LoVo (cell line): ENCODE measurements at regions not wholly inside any gene's neighbourhood (a gene's known extent, or its start where the extent isn't known, plus 50 kb on each side); places are given as distances from the start of the nearest gene placed in this dataset.

Experiments used
- DNase-seq: peaks from one replicate; pipeline ENCODE4 v3.0.0-alpha.2; 2016; ENCODE audit warnings: low spot score

DNA sequence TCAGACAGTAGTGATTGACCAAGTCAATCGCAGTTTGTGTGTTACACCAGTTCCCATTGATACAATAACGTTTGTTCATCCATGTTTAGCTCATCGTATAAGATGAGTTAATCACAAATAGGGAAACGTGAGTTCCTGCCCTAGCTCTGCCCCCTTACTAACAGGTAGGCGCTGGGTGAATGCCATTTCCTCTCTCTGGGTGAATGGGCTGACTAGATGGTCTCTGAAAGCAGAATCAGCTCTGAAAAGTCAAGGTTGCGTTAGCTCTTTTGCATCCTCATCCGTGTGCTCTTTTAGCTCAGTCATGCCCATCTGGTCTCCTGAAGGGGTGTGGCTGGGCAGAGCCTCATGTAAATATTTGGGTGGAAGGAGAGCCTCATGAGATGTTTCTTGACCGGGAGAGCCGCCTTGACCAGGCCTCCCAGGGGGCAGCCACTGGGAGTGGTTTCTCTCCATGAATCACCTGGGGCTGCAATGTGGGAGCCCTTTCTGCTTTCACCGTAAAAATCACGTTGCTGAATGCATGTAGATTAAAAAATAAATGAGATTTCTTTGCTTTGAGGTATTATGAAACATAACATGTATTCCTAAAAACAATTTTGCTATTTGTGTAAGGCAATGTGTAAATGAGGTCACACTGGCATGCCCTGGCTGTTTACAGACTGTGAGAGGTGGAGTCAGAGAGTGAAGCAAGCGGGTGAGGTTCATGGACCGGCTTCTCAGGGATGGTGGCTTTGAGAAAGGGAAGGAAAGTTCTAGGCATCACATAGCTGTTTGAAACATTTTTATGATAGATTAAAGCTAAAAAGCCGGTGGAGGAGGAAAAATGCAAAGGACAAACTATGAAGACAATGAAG, 108.4 kb upstream of the RASGRP1 start:
- DNase-seq: no peak

DNA sequence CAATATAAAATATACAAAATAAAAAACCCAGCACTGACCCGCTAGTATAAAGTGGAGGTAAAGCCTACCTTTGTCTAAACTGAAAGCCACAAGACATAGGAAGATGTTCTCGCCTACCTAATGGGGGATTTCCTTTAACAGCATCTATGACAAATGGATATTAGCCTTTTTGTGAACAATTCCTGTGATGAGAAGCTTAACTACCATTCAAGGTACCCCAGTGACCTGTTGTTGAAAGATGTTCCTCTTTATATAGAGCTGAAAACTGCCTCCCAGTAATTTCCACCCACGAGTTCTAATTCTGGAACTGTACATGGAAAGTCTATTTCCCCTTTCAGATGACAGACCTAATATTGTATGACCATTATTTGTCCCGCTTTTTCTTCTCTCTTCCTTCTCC, 109.8 kb upstream of the RASGRP1 start:
- DNase-seq: no peak

DNA sequence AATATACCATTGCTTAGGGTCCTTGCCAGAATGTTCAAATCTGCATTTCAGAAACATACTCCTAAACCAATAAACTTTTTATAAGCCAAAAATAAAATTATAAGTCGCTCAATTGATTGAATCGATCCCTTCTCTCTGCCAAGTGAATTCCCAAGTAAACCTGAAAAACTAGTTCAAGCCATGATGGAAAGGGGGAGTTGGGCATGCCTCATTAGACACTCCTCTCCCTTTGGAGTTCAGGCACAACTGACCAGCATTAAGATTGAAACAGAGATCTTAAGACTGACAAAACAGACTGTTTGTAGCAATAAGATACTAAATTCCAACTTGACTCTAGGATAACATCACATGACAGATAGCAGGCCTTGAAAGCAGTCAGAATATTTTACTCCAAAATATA, 113.7 kb upstream of the RASGRP1 start:
- no peak for DNase-seq

DNA sequence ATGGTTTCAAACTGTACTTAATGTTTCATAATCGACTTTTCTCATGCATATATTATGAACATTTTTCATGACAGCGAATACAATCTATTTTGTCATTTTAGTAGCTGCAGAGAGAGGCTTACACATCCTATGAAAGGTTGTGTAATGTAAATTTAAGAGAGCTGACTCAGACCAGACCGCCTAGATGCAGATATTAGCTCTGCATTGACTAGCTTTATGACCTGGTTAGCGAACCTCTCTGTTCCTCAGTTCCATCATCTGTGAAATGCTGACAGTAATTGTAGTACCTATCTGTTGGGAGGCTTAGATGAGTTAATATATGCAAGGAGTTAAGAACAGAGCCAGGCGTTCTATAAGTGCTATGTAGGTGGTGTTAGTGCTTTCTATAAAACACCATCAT, 116.2 kb upstream of the RASGRP1 start:
- DNase-seq: no peak

DNA sequence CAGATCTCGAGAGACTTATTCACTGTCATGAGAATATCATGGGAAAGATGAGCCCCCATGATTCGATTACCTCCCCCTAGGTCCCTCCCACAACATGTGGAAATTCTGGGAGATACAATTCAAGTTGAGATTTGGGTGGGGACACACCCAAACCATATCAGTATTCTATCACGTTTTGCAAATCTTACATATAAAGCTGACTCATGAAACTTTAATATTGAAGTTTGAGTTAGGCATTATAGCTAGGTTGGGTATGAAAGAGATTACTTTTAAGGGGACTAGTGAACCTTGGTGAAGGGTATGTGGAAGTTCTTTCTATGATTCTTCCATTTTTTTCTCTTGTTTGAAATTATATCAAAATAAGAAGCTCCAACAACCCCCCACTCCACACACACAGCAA, 117.7 kb upstream of the RASGRP1 start:
- DNase-seq: no peak

DNA sequence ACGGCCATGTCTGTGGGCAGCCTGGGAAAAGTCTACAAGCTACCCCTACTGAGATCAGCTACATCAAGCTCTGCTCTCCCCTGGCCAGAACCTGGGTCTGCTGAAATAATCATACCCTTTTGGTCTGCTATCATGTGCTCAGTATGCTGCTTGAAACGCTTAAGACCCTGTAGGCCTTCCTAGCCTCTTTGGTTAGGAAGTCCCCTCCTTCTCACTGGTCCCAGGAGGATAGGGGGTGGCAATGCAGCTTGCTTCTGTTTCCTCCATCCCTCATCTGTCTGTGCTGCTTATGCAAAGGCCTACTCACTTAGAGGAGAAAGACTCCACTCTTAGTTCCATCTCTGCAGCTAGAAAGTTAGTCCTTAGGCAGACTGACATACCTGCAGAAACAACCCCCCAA, 118.2 kb upstream of the RASGRP1 start:
- DNase-seq: no peak

DNA sequence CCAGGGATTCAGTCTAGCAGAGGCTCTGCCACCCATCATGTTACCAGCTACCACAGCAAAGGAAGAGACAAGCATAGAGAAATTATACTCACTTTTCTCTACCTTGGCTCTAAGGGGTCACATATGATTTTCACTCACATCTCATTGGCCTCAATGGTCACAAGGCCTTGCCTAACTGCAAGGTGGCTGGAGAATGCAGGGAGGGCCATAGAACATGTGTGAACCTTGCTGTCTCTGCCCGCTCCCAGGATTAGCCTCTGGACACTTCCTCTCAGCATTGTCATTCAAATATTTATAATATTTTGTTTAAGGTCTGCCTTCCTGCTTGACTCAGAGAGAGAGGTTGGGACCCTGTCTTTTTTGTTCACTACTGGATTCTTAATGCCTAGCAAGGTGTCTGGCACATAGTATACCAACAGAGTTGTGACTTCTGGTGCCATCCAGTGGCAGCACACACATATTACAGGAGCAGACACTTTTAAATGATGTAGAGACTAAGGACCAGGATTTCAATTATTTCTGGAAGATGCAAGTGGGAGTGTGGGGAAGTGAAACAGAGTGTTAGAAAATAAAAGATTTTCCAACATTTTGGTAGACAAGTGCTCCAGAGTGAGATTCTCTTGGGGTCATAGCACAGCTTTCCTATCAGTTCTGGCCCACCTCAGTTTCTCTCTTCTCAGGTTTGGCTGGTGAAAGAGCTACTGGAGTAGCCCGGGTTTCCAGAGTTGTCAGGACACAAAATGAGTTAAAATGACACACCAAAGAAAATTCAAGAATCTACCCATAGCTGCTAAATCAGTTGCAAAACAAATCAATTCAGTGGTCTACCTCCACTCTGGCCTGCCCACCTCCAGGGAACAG, 119.0 kb upstream of the RASGRP1 start:
- DNase-seq: peak; percentile 61

DNA sequence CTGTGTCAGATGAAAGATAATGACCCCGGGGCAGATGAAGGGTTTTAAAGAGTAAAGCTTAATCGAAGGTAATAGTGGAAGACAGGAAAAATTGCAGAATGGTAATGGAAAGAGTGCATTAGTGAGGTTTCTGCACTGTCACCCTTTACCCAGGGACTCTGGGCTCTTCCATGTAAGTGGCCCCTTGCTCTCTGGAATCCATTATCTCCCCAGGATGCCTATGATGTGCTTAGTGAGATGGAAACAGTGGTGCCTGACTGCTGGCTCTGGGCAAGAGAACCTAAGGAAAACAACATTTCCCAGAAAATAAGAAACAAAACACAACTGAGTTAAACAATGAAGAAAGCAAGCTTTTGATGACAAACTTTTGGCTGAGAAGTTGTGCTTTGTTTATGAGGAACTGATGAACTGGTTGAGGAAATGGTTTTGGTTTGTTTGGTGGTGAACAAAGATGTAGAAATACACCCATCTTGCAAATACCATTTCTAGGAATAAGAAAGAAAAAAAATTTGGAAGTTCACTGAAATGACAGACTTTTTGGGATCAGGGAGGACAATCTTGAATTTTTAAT, 119.9 kb upstream of the RASGRP1 start:
- DNase-seq: no peak

DNA sequence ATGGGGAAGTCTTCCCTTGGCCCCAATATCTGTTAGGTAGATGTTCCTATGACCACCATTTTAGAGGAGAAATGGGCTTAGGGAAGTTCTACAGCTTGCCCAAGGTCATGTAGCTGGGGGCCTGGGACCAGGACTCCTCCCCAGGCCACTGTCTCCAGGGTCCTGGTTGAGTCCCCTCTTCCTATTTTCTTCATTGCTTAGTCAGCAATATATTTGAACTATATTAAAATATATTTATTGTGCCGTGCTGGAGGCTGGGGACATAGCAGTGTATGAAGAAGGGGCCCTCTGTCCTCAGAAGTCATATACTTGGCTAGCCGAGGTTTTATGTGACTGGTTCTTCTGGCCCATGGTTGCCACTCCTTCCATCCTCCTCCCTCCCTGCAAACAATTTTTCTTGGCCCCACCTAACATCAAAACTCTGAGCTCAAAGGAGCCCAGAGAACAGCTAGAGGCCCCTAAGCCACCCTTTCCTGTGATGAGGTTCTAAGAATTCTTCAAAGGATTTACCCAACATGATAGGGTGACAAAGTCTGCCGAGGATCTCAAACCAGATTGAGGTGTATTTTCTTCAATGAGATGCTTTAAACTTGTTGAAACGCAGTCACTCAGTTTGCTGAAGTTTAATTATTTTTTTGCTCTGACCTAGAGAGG, 121.2 kb upstream of the RASGRP1 start:
- DNase-seq: no peak

DNA sequence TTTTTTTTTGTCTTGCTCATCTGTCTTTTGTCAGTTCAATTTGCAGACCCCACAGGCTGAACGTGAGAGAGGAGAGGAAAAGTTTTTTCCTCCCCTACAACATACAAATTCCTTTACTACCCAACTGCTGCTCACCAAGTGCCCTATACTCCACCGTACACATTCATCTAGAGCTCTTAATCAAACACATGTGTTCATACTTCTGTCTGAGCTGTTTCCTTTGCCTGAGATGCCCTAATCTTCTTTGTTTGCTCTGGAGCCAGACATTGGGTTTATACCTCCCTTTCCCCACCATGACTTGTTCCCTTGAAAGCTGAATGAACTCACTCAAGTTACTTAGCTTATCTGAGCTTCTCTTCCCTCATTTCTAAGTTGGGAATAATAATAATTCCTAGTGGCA, 122.7 kb upstream of the RASGRP1 start:
- DNase-seq: no peak

DNA sequence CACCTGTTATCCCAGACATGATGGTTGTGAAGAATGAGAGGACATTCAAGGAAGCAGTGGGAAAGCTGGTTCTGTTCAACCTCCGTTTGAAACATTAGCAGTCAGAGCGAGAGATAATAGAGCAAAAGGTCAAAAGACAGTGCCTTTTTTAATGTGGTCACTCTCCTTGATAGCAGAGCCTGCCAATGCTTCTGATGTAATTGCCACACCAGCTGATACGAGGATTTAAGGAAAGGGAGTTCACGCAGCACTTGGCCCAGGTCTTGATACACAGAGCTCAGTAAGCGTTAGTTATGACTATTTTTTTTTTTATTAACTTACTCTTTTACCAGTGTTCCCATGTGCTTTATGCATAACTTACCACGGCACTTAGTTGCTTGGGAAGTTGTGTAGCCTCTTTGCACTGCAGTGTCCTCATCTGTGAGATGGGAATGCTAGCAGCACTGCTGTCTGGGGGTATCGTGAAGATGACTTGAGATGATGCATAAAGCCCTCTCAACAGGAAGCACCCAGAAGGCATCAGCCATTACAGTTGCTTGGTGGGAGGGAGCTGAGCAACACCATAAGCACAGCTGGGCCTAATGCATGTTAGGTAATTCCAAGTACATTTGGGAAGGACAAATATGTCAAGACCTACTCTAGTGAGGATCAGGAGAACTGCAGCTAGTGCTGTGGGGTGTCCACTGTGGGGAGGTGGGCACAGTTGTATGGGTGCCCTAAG, 123.3 kb upstream of the RASGRP1 start:
- no peak for DNase-seq

DNA sequence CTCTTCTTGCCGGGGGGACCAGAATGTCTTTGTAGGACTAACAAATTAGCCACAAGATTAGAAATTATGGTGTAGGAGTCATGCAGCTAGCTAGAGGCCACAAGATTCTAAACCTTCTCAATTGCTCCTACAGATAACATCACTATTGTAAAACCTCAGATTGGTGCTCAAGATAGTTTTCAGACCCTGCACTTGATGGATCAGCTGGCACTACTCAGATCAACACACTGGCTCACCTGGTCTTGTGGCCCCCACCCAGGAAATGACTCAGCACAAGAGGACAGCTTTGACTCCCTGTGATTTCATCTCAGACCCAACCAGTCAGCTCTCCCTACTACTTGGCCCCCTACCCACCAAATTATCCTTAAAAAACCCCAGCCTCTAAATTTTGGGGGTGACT, 124.1 kb upstream of the RASGRP1 start:
- no peak for DNase-seq

DNA sequence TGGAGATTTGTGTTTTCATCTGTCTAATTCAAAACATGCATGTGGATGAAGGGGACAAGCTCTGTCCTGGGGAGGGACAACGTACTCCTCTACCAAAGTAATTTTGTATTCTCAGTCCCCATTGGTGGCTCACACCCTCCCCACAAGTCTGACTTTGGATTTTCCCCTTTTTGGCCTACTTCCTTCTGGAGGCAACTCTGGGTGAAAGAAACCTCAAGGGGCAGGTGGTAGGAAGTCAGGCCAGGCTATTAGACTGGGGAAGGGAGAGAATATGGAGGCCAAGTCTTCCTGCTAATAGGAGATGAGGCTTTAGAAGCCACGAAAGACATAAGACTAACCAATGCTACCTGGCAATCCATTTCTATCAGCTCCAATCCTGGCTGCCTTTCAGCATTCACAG, 124.9 kb upstream of the RASGRP1 start:
- no peak for DNase-seq

DNA sequence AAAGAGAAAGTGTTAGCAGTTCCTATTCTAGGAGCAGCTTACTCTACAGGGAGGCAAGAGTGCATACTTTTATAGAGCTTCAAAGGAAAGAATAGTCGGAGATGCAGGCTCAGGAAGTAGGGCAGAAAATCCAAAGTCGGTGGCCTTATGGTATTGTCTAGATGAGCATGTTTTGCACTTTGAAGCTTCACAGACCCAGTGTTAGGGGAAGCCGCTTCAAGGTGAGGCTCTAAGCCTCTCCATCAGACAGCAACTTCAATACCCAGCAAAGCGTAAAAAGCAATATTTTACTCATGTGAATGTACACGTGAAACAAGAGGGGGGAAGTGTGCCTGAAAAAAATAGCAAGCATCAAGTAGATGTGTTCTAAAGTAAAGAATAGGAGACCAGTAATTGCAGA, 125.6 kb upstream of the RASGRP1 start:
- no peak for DNase-seq

DNA sequence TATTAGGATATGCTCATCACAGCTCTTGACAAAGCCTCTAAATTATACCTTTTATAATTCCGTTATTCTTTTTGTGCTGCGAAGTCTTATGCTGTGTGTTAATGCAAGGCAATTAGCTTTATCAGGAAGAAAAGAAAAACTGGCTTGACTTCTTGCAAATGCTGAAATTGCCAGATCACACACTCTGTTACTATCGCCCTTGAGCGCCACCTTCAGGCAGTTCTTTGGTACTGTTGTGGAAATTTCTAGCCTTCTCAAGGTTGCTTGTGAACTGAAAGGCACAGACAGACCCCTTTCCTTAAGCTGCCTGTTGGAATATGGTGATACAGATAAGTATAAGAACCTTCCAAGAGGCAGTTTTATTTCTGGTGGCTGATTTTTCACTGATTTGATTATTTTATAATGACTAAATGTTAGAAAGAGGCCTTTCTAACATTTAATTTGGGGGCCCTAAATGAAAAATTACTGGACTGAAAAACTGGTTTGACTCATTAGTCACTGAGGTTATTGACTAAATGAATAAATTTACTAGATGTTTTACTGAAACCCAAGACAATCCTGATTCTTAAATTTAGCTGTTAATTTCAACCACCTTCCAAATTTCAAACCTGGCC, 126.2 kb upstream of the RASGRP1 start:
- peak; percentile 76 for DNase-seq

DNA sequence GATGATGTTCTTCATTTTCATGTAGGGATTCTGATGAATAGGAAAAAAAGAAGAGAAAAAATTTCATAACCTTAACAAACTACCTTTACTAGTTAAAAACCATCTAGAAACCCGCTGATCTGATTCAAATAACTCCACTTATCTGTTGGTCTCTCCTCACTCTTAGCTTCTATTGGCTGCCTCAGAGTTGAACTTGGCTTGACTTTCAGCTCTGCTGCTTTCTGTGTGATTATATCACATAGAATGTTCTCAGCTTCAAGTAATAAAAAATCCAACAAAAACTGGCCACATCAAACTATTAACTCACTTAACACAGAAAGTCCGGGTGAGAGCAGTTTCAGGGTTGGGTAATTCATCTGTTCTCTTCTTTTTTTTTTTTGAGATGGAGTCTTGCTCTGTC, 126.8 kb upstream of the RASGRP1 start:
- no peak for DNase-seq

DNA sequence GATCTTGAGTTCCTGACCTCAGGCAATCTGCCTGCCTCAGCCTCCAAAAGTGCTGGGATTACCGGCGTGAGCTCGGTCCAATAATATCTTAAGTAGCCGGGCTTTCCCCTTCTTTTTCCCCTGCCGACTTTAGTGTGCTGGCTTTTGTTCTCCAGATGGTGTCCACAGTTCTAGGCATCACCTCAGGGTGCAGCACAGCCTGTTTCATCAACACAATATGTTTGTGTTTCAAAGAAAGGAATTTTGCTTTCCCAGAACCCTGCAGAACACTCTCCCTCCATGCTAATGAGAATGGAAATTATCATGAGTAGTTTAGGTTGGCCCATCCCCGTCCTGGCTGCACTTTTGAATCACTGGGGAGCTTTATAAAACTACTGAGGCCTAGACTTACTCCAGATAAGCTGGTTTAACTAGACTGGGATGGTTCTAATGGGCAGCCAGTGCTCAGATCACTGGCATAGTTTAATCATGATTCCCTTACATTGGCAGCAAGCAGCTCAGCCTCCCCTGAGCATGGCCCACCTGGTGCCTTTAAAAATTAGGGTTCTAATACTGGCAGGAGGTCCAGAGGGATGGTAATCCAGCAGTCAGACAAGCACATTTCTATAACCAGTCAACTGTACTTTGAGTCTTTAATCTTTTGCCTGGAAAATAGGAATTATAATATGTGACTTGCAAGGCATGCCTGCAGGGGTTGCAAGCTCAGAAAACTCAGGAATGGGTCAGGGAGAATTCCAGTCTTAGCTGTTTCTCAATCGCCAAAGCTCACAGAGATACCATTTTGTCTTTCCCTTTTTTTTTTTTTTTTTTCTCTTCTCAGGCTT, 127.6 kb upstream of the RASGRP1 start:
- no peak for DNase-seq

DNA sequence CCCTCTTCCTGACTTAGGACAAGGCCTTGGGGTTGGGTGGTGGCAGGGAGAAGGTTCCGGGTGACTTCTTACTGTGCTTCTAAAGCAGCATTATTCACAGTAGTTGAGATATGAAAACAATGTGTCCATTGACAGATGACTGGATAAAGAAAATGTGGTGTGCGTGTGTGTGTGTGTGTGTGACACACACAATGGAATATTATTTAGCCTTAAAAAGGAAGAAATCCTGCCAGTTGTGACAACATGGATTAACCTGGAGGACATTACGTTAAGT, 128.1 kb upstream of the RASGRP1 start:
- DNase-seq: no peak

DNA sequence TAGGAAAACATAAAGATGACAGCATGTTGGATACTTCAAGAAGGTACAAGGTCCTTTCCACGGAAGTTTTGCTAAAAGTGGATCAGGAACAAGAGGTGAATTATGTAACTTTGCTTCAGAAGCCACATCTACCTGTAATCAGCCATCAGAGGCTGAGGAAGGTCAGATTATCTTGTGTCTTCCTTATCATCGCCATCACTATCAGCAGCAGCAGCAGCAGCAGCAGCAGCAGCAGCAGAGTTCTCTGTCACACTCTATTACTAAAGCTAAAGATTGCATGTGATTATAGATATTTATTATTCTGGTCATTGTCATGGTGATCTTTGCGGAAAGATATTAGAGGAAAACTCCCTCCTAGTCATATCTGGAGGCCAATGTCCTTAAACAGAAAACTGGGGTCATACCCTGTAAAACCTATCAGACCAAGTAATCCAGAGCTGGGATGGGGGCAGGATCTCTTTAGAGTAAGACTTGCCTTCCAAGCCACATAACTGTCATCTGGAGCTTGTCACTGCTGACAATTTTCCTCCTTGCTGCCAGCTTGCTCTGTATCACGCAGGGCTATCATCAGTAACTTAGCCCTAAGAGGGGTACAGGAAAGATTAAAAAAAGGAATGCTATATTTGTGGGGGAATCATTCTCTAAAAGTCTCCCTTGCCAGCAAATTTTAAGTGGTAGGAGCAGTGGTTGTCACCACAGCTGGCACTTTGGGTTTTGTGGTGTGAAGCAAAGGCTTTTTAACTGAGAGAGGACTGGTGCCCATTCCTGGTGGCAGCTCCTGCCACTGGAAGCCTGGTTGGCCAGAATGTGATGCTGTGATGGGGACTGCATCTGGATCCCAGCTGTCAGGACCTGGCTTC, 130.9 kb upstream of the RASGRP1 start:
- DNase-seq: no peak
